PC-9 (cell line): ENCODE measurements at regions not wholly inside any gene's neighbourhood (a gene's known extent, or its start where the extent isn't known, plus 50 kb on each side); places are given as distances from the start of the nearest gene placed in this dataset.

Source experiments
- CTCF ChIP-seq: fragments of 200-600 bp; sonication (generic); conservative IDR thresholded peaks from 2 replicates; pipeline ENCODE4 v1.6.1; 2017; ENCODE audit warnings: mixed run types, antibody characterized with exemption, mild to moderate bottlenecking, moderate library complexity
- EZH2 ChIP-seq: fragments of 200-600 bp; sonication (generic); IDR thresholded peaks from 2 replicates; pipeline ENCODE4 v1.8.0; 2017; ENCODE audit warnings: antibody characterized with exemption, low read depth

GRCh38 chr3:99470841-99471240, 167.6 kb upstream of the COL8A1 start:
- no peak for TF ChIP-seq CTCF
- no peak for TF ChIP-seq EZH2
